Panc1 (cell line): ENCODE measurements at regions not wholly inside any gene's neighbourhood (a gene's known extent, or its start where the extent isn't known, plus 50 kb on each side); places are given as distances from the start of the nearest gene placed in this dataset.

Experiments used
- POLR2AphosphoS5 ChIP-seq: IDR thresholded peaks from 2 replicates; pipeline ENCODE4 v1.6.1; 2012; ENCODE audit warnings: mild to moderate bottlenecking, low read depth, low read length, moderate library complexity
- SIN3A ChIP-seq: IDR thresholded peaks from 2 replicates; pipeline ENCODE4 v1.6.1; 2012; ENCODE audit warnings: low read depth, mild to moderate bottlenecking, low read length, moderate library complexity, borderline replicate concordance; ENCODE audit not compliant: insufficient read depth
- TCF7L2 ChIP-seq: IDR thresholded peaks from 2 replicates; pipeline ENCODE4 v1.6.1; 2011; ENCODE audit warnings: mild to moderate bottlenecking, low read depth, low read length, inconsistent platforms
- TF ChIP-seq, protein P1 (sequence below): fragments of 450-650 bp; IDR thresholded peaks from 2 replicates; pipeline ENCODE4 v1.5.1; 2017; ENCODE audit warnings: mild to moderate bottlenecking
- TF ChIP-seq, protein P2 (sequence below), 2 experiments: IDR thresholded peaks; 2 replicates each; pipeline ENCODE4 v1.6.1; 2011 to 2012; ENCODE audit warnings: low read depth in 2 of 2, control low read depth in 1 of 2, low read length in 1 of 2, mild to moderate bottlenecking in 1 of 2, moderate library complexity in 1 of 2; ENCODE audit not compliant: insufficient read depth in 1 of 2

GRCh38 chrX:118272242-118272641, 73.7 kb upstream of the WDR44 start:
- TF ChIP-seq, protein P1, sequence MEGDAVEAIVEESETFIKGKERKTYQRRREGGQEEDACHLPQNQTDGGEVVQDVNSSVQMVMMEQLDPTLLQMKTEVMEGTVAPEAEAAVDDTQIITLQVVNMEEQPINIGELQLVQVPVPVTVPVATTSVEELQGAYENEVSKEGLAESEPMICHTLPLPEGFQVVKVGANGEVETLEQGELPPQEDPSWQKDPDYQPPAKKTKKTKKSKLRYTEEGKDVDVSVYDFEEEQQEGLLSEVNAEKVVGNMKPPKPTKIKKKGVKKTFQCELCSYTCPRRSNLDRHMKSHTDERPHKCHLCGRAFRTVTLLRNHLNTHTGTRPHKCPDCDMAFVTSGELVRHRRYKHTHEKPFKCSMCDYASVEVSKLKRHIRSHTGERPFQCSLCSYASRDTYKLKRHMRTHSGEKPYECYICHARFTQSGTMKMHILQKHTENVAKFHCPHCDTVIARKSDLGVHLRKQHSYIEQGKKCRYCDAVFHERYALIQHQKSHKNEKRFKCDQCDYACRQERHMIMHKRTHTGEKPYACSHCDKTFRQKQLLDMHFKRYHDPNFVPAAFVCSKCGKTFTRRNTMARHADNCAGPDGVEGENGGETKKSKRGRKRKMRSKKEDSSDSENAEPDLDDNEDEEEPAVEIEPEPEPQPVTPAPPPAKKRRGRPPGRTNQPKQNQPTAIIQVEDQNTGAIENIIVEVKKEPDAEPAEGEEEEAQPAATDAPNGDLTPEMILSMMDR: no peak
- TF ChIP-seq TCF7L2: no peak
- TF ChIP-seq, protein P2, sequence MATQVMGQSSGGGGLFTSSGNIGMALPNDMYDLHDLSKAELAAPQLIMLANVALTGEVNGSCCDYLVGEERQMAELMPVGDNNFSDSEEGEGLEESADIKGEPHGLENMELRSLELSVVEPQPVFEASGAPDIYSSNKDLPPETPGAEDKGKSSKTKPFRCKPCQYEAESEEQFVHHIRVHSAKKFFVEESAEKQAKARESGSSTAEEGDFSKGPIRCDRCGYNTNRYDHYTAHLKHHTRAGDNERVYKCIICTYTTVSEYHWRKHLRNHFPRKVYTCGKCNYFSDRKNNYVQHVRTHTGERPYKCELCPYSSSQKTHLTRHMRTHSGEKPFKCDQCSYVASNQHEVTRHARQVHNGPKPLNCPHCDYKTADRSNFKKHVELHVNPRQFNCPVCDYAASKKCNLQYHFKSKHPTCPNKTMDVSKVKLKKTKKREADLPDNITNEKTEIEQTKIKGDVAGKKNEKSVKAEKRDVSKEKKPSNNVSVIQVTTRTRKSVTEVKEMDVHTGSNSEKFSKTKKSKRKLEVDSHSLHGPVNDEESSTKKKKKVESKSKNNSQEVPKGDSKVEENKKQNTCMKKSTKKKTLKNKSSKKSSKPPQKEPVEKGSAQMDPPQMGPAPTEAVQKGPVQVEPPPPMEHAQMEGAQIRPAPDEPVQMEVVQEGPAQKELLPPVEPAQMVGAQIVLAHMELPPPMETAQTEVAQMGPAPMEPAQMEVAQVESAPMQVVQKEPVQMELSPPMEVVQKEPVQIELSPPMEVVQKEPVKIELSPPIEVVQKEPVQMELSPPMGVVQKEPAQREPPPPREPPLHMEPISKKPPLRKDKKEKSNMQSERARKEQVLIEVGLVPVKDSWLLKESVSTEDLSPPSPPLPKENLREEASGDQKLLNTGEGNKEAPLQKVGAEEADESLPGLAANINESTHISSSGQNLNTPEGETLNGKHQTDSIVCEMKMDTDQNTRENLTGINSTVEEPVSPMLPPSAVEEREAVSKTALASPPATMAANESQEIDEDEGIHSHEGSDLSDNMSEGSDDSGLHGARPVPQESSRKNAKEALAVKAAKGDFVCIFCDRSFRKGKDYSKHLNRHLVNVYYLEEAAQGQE (IDR thresholded peaks at IDR 0.05; ENCODE audit: insufficient read depth in 1 of 2, low read depth in 2 of 2, low read length in 1 of 2): no peak
- TF ChIP-seq POLR2AphosphoS5: no peak
- TF ChIP-seq SIN3A: no peak
